H1 (cell line): ENCODE measurements at regions not wholly inside any gene's neighbourhood (a gene's known extent, or its start where the extent isn't known, plus 50 kb on each side); places are given as distances from the start of the nearest gene placed in this dataset.

Experiments
- ATF2 ChIP-seq: IDR thresholded peaks from 2 replicates; pipeline ENCODE4 v1.6.1; 2012; ENCODE audit warnings: low read length, inconsistent platforms
- CTCF ChIP-seq, 3 experiments: IDR thresholded peaks; 1 replicate in 2 of 3; 2 replicates in 1 of 3; pipeline versions ENCODE4 v1.5.1 to v1.6.1; 2011; ENCODE audit warnings: low read length in 3 of 3, mild to moderate bottlenecking in 3 of 3, inconsistent platforms in 2 of 3, low read depth in 1 of 3, moderate library complexity in 1 of 3; ENCODE audit not compliant: insufficient read depth in 1 of 3; ENCODE audit errors: control extremely low read depth in 1 of 3
- EZH2 ChIP-seq: fragments of 200-600 bp; sonication (generic); IDR thresholded peaks from 2 replicates; pipeline ENCODE4 v1.7.1; 2012; ENCODE audit warnings: low read depth, mild to moderate bottlenecking, moderate library complexity, low read length, inconsistent platforms; ENCODE audit not compliant: severe bottlenecking
- MAX ChIP-seq: IDR thresholded peaks from 2 replicates; pipeline ENCODE4 v1.6.1; 2012; ENCODE audit warnings: inconsistent platforms
- NANOG ChIP-seq: IDR thresholded peaks from 2 replicates; pipeline ENCODE4 v1.6.1; 2011; ENCODE audit warnings: low read length, low read depth, mild to moderate bottlenecking, inconsistent platforms; ENCODE audit not compliant: insufficient read depth, poor library complexity, severe bottlenecking
- POLR2A ChIP-seq, 2 experiments: IDR thresholded peaks; 1 replicate in 1 of 2; 2 replicates in 1 of 2; pipeline ENCODE4 v1.6.1; 2011; ENCODE audit warnings: low read depth in 2 of 2, low read length in 2 of 2, mild to moderate bottlenecking in 2 of 2; ENCODE audit errors: control extremely low read depth in 1 of 2
- POLR2AphosphoS5 ChIP-seq: IDR thresholded peaks from 2 replicates; pipeline ENCODE4 v1.6.1; 2011; ENCODE audit warnings: low read depth, low read length
- SIN3A ChIP-seq, 2 experiments: IDR thresholded peaks in 1 of 2; conservative IDR thresholded peaks in 1 of 2; 2 replicates each; pipeline ENCODE4 v1.6.1; 2011 to 2012; ENCODE audit warnings: low read length in 2 of 2, improper control_type of control experiment in 1 of 2, low read depth in 1 of 2, mild to moderate bottlenecking in 1 of 2
- SRF ChIP-seq: IDR thresholded peaks from 2 replicates; pipeline ENCODE4 v1.6.1; 2011; ENCODE audit warnings: mild to moderate bottlenecking, low read depth, low read length, moderate library complexity

- TF ChIP-seq CTCF (IDR thresholded peaks at IDR 0.05; ENCODE audit: control extremely low read depth in 1 of 3, insufficient read depth in 1 of 3, low read depth in 1 of 3, low read length in 3 of 3), result no peak
- no peak for TF ChIP-seq ATF2
- TF ChIP-seq POLR2A (IDR thresholded peaks at IDR 0.05; ENCODE audit: control extremely low read depth in 1 of 2, low read depth in 2 of 2, low read length in 2 of 2), result no peak
- no peak for TF ChIP-seq POLR2AphosphoS5
- no peak for TF ChIP-seq SRF
- no peak for TF ChIP-seq SIN3A (conservative IDR thresholded peaks at IDR 0.05 in 1 of 2, IDR thresholded peaks at IDR 0.05 in 1 of 2; ENCODE audit: low read depth in 1 of 2, low read length in 2 of 2)
- TF ChIP-seq MAX, result no peak
- TF ChIP-seq EZH2, result no peak
- TF ChIP-seq NANOG, result no peak
Observed at GRCh38 chr18:22572341-22572740, 154.6 kb upstream of the CTAGE1 start.
